ENCODE measurements at regions not wholly inside any gene's neighbourhood (a gene's known extent, or its start where the extent isn't known, plus 50 kb on each side); places are given as distances from the start of the nearest gene placed in this dataset.
A peak's percentile ranks its signal among the peaks of the same experiment; 100 is the strongest.

DNA sequence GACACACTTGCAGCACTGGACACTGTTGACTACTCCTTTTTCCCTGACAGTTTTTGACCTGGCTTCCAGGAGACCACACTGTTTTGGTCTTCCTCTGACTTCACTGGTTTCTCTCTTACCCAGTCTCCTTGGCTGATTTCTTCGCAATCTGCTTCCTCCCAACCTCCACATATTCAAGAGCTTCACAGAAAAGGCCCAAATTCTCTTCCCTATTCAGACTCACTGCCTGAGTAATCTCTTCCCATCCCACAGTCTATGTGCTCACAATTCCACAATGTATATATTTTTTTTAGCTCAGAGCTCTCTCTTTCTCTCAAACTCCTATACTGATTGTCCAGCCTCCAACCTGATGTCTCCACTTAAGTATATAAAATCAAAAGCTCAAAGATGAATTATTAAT, 115.4 kb downstream of the SINHCAF start:
- 96 to 100% methylated on average over 1 of the region's 1 CpG for WGBS, 2 experiments (ENCODE audit: insufficient coverage in 1 of 2, insufficient read length in 1 of 2)
- Histone ChIP-seq H3K27ac (ENCODE audit: low read depth, low read length) (no peak overlapping the region), H3K36me3 (ENCODE audit: control insufficient read depth, insufficient read depth, low read length) (no peaks in the 10 kb centered on the region), H3K4me1 (ENCODE audit: control insufficient read depth, insufficient read depth, low read length) (peaks cover 5% of the 10 kb centered on the region), H3K9me3 (ENCODE audit: control insufficient read depth, low read length) (no peaks in the 10 kb centered on the region), H3K27me3 (ENCODE audit: control insufficient read depth, insufficient read depth, low read length, poor library complexity, severe bottlenecking) (no peaks in the 10 kb centered on the region), H3K4me3 (ENCODE audit: low read length) (no peak overlapping the region), H3K9ac (ENCODE audit: extremely low read depth, low read length, poor library complexity, severe bottlenecking) (no peak overlapping the region)
- no peaks in the 10 kb centered on the region for H3K9me3 Mint-ChIP-seq
- H3K4me3 Mint-ChIP-seq = no peak overlapping the region
- peaks cover 56% of the 10 kb centered on the region for H3K27me3 Mint-ChIP-seq (ENCODE audit: insufficient read depth)
- no peak for TF ChIP-seq CTCF (conservative IDR thresholded peaks at IDR 0.05)
- DNase-seq = no peak
- H3K36me3 Mint-ChIP-seq (ENCODE audit: low read depth) = no peaks in the 10 kb centered on the region
- peaks cover 9% of the 10 kb centered on the region for H3K4me1 Mint-ChIP-seq
- H3K27ac Mint-ChIP-seq = no peak overlapping the region

DNA sequence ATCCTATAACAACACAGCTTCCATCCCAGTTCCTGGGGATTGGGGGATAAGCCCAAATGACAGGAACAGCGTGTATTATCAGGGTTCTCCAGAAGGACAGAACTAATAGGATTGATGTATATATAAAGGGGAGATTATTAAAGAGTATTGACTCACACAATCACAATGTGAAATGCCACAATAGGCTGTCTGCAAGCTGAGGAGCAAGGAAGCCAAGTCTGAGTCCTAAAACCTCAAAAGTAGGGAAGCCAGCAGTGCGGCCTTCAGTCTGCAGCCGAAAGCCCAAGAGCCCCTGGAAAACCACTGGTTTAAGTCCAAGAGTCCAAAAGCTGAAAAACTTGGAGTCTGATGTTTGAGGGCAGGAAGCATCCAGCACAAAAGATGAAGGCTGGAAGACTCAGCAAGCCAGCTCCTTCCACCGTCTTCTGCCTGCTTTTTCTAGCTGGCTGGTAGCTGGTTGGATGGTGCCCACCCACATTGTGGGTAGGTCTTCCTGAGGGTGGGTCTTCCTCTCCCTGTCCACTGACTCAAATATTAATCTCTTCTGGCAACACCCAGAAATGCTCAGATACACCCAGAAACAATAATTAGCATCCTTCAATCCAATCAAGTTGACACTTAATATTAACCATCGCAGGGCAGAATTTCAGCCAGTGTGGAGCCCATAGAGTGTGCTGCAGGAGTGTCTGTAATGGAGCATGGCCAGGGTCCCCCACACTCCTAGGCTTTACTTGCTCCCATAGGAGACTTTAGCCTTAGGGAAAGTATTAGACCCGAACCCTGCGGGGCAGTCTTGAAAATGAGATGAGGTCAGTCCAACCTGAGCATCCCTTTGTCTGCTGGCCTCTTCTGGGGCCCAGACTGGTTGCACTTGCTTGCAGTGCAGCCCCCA, 111.1 kb downstream of the SINHCAF start:
- no peaks in the 10 kb centered on the region for H3K9me3 ChIP-seq (ENCODE audit: control insufficient read depth, low read length)
- H3K4me3 ChIP-seq (ENCODE audit: low read length) = no peak overlapping the region
- no peak for DNase-seq
- H3K9ac ChIP-seq (ENCODE audit: extremely low read depth, low read length, poor library complexity, severe bottlenecking) = no peak overlapping the region
- H3K4me1 ChIP-seq (ENCODE audit: control insufficient read depth, insufficient read depth, low read length) = no peaks in the 10 kb centered on the region
- H3K4me1 Mint-ChIP-seq = peaks cover 19% of the 10 kb centered on the region
- no peak overlapping the region for H3K27ac ChIP-seq (ENCODE audit: low read depth, low read length)
- no peaks in the 10 kb centered on the region for H3K36me3 ChIP-seq (ENCODE audit: control insufficient read depth, insufficient read depth, low read length)
- no peaks in the 10 kb centered on the region for H3K9me3 Mint-ChIP-seq
- peaks cover 67% of the 10 kb centered on the region for H3K27me3 Mint-ChIP-seq (ENCODE audit: insufficient read depth)
- no peak overlapping the region for H3K27ac Mint-ChIP-seq
- TF ChIP-seq CTCF (conservative IDR thresholded peaks at IDR 0.05) = no peak
- no peak overlapping the region for H3K4me3 Mint-ChIP-seq
- 94 to 97% methylated on average over 6 to 7 of the region's 7 CpGs for WGBS, 2 experiments (ENCODE audit: insufficient coverage in 1 of 2, insufficient read length in 1 of 2)
- H3K36me3 Mint-ChIP-seq (ENCODE audit: low read depth) = no peaks in the 10 kb centered on the region
- peaks cover 4% of the 10 kb centered on the region for H3K27me3 ChIP-seq (ENCODE audit: control insufficient read depth, insufficient read depth, low read length, poor library complexity, severe bottlenecking)

DNA sequence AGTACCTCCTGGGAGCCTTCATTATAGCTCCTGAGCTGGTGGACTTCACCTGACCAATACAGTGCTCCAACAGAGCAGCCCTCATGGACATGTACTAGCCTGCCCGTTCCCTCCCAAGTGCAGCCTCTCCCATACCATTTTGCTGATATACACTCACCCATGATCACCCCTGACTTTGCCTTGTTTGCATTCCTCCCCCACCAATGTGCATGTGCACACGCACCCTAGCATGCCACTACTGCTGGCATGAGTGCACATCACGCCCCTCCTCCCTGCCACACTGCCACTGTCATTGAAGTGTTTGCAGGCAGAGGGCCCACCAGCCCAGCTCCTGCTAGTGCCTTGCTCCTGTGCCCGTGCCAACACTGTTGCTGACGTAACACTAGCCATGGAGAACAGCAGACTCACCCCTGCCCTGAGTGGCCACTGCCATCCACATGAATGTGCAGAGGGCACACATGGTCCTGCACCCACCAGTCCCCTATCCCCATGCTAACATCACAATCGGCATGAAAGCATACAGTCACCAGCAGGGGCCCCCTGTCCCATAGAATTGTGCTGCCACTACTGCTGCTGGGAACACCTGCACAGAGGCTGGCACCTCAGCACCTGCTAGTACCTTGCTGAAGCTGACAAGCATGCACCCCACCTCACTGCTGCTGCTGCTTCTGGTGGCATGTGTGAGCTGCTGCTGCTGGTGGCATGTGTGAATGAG, 110.3 kb downstream of the SINHCAF start:
- Histone ChIP-seq H3K4me1 (ENCODE audit: control insufficient read depth, insufficient read depth, low read length) (no peaks in the 10 kb centered on the region), H3K36me3 (ENCODE audit: control insufficient read depth, insufficient read depth, low read length) (no peaks in the 10 kb centered on the region), H3K27me3 (ENCODE audit: control insufficient read depth, insufficient read depth, low read length, poor library complexity, severe bottlenecking) (peaks cover 4% of the 10 kb centered on the region), H3K27ac (ENCODE audit: low read depth, low read length) (no peak overlapping the region), H3K9ac (ENCODE audit: extremely low read depth, low read length, poor library complexity, severe bottlenecking) (no peak overlapping the region), H3K4me3 (ENCODE audit: low read length) (no peak overlapping the region), H3K9me3 (ENCODE audit: control insufficient read depth, low read length) (no peaks in the 10 kb centered on the region)
- Mint-ChIP-seq H3K27me3 (ENCODE audit: insufficient read depth) (peaks cover 70% of the 10 kb centered on the region), H3K36me3 (ENCODE audit: low read depth) (no peaks in the 10 kb centered on the region), H3K4me3 (no peak overlapping the region), H3K27ac (no peak overlapping the region), H3K4me1 (peaks cover 19% of the 10 kb centered on the region), H3K9me3 (no peaks in the 10 kb centered on the region)
- TF ChIP-seq CTCF (conservative IDR thresholded peaks at IDR 0.05) = peak; percentile 67
- WGBS, 2 experiments (ENCODE audit: insufficient coverage in 1 of 2, insufficient read length in 1 of 2) = 86% methylated on average over 4 to 6 of the region's 6 CpGs
- DNase-seq = peak; percentile 57

Data from endodermal cell (in vitro differentiated cells).